Endodermal cell (in vitro differentiated cells): ENCODE measurements at regions not wholly inside any gene's neighbourhood (a gene's known extent, or its start where the extent isn't known, plus 50 kb on each side); places are given as distances from the start of the nearest gene placed in this dataset.

ENCODE experiments used
- DNase-seq: peaks from one replicate; pipeline ENCODE4 v3.0.0-alpha.2; 2017
- H3K27ac ChIP-seq: 2 replicates; pipeline ENCODE4 v1.5.1; 2013; ENCODE audit warnings: mild to moderate bottlenecking, low read depth, low read length, moderate library complexity
- H3K27me3 ChIP-seq: 2 replicates; pipeline ENCODE4 v1.6.1; 2013; ENCODE audit warnings: mild to moderate bottlenecking, low read length, moderate library complexity; ENCODE audit not compliant: insufficient read depth, control insufficient read depth, poor library complexity, severe bottlenecking
- H3K36me3 ChIP-seq: 2 replicates; pipeline ENCODE4 v1.7.0; 2013; ENCODE audit warnings: mild to moderate bottlenecking, low read length, moderate library complexity; ENCODE audit not compliant: control insufficient read depth, insufficient read depth
- H3K4me1 ChIP-seq: one replicate; pipeline ENCODE4 v1.7.0; 2013; ENCODE audit warnings: low read length; ENCODE audit not compliant: control insufficient read depth, insufficient read depth
- H3K4me3 ChIP-seq: 2 replicates; pipeline ENCODE4 v1.5.1; 2013; ENCODE audit warnings: mild to moderate bottlenecking, low read length, moderate library complexity
- H3K9ac ChIP-seq: 2 replicates; pipeline ENCODE4 v1.6.1; 2013; ENCODE audit warnings: mild to moderate bottlenecking, low read length, moderate library complexity; ENCODE audit not compliant: poor library complexity, severe bottlenecking; ENCODE audit errors: extremely low read depth
- H3K9me3 ChIP-seq: 2 replicates; pipeline ENCODE4 v1.6.1; 2013; ENCODE audit warnings: mild to moderate bottlenecking, low read length, moderate library complexity; ENCODE audit not compliant: control insufficient read depth
- H3K27ac Mint-ChIP-seq: 2 replicates; pipeline ENCODE4 v1.8.0; 2020; ENCODE audit warnings: mixed read lengths
- H3K27me3 Mint-ChIP-seq: 2 replicates; pipeline ENCODE4 v1.8.0; 2021; ENCODE audit warnings: mild to moderate bottlenecking, mixed read lengths; ENCODE audit not compliant: insufficient read depth
- H3K36me3 Mint-ChIP-seq: 2 replicates; pipeline ENCODE4 v1.8.0; 2020; ENCODE audit warnings: low read depth, mixed read lengths
- H3K4me1 Mint-ChIP-seq: 2 replicates; pipeline ENCODE4 v1.8.0; 2020; ENCODE audit warnings: mixed read lengths
- H3K4me3 Mint-ChIP-seq: 2 replicates; pipeline ENCODE4 v1.8.0; 2020; ENCODE audit warnings: mild to moderate bottlenecking, moderate library complexity, mixed read lengths
- H3K9me3 Mint-ChIP-seq: 2 replicates; pipeline ENCODE4 v1.8.0; 2020; ENCODE audit warnings: mild to moderate bottlenecking, mixed read lengths
- CTCF ChIP-seq: fragments of 200-600 bp; sonication (generic); conservative IDR thresholded peaks from 2 replicates; pipeline ENCODE4 v1.5.0; 2021; ENCODE audit warnings: antibody characterized with exemption, mild to moderate bottlenecking
- WGBS, 2 experiments: methylation state at CpG; one replicate each; pipeline versions ENCODE4 v1.1.5 to v1.1.7; 2013; ENCODE audit warnings: missing lambda C conversion rate in 2 of 2, mixed read lengths in 1 of 2; ENCODE audit not compliant: insufficient coverage in 1 of 2, insufficient read length in 1 of 2; 5-methylcytosine and 5-hydroxymethylcytosine counted together

- peaks cover 36% of the 10 kb centered on the region for H3K4me1 Mint-ChIP-seq
- no peak overlapping the region for H3K4me3 Mint-ChIP-seq
Observed at GRCh38 chr6:81340946-81341345, 411.5 kb downstream of the TENT5A start.

GRCh38 chr6:81331526-81331925 is 421.0 kb downstream of the TENT5A start:
- WGBS, 2 experiments, result no CpG with 5 or more reads among the region's 1 CpG
- Mint-ChIP-seq H3K9me3 (peaks cover 2% of the 10 kb centered on the region), H3K4me3 (no peak overlapping the region), H3K27ac (no peak overlapping the region), H3K4me1 (no peaks in the 10 kb centered on the region), H3K36me3 (no peaks in the 10 kb centered on the region), H3K27me3 (no peaks in the 10 kb centered on the region)
- H3K9ac ChIP-seq, result no peak overlapping the region
- DNase-seq, result no peak
- no peaks in the 10 kb centered on the region for H3K36me3 ChIP-seq
- TF ChIP-seq CTCF, result no peak
- H3K9me3 ChIP-seq, result no peaks in the 10 kb centered on the region
- H3K27me3 ChIP-seq, result no peaks in the 10 kb centered on the region
- no peaks in the 10 kb centered on the region for H3K4me1 ChIP-seq
- no peak overlapping the region for H3K4me3 ChIP-seq
- no peak overlapping the region for H3K27ac ChIP-seq

More at GRCh38 chr6:81340946-81341345, 411.5 kb downstream of the TENT5A start:
- H3K27me3 ChIP-seq, result no peaks in the 10 kb centered on the region
- no peaks in the 10 kb centered on the region for H3K36me3 Mint-ChIP-seq
- no peak overlapping the region for H3K4me3 ChIP-seq
- peaks cover 13% of the 10 kb centered on the region for H3K9me3 Mint-ChIP-seq
- no peak overlapping the region for H3K27ac Mint-ChIP-seq
- no peaks in the 10 kb centered on the region for H3K36me3 ChIP-seq
- H3K4me1 ChIP-seq, result no peaks in the 10 kb centered on the region
- no peak overlapping the region for H3K27ac ChIP-seq
- DNase-seq, result no peak
- H3K9ac ChIP-seq, result no peak overlapping the region
- H3K9me3 ChIP-seq, result no peaks in the 10 kb centered on the region
- TF ChIP-seq CTCF, result no peak
- WGBS, 2 experiments, result 94 to 100% methylated on average over 1 to 4 of the region's 4 CpGs
- H3K27me3 Mint-ChIP-seq, result no peaks in the 10 kb centered on the region

GRCh38 chr6:81328700-81329099 is 423.8 kb downstream of the TENT5A start:
- 88% methylated on average over 2 of the region's 2 CpGs; no CpG with 5 or more reads in 1 of the 2 experiments for WGBS, 2 experiments
- Histone ChIP-seq H3K27me3 (no peaks in the 10 kb centered on the region), H3K9ac (no peak overlapping the region), H3K4me3 (no peak overlapping the region), H3K4me1 (no peaks in the 10 kb centered on the region), H3K27ac (no peak overlapping the region), H3K36me3 (no peaks in the 10 kb centered on the region), H3K9me3 (no peaks in the 10 kb centered on the region)
- no peaks in the 10 kb centered on the region for H3K27me3 Mint-ChIP-seq
- DNase-seq, result no peak
- H3K36me3 Mint-ChIP-seq, result no peaks in the 10 kb centered on the region
- no peak for TF ChIP-seq CTCF
- no peak overlapping the region for H3K4me3 Mint-ChIP-seq
- no peaks in the 10 kb centered on the region for H3K9me3 Mint-ChIP-seq
- no peak overlapping the region for H3K27ac Mint-ChIP-seq
- no peaks in the 10 kb centered on the region for H3K4me1 Mint-ChIP-seq
